GM12873 (cell line): ENCODE measurements at regions not wholly inside any gene's neighbourhood (a gene's known extent, or its start where the extent isn't known, plus 50 kb on each side); places are given as distances from the start of the nearest gene placed in this dataset.

Source experiments
- TF ChIP-seq, protein P1 (sequence below): IDR thresholded peaks from 2 replicates; pipeline ENCODE4 v1.5.1; 2012; ENCODE audit warnings: low read depth, mild to moderate bottlenecking, moderate library complexity, low read length, control low read depth; ENCODE audit not compliant: insufficient read depth; ENCODE audit errors: missing control alignments

DNA sequence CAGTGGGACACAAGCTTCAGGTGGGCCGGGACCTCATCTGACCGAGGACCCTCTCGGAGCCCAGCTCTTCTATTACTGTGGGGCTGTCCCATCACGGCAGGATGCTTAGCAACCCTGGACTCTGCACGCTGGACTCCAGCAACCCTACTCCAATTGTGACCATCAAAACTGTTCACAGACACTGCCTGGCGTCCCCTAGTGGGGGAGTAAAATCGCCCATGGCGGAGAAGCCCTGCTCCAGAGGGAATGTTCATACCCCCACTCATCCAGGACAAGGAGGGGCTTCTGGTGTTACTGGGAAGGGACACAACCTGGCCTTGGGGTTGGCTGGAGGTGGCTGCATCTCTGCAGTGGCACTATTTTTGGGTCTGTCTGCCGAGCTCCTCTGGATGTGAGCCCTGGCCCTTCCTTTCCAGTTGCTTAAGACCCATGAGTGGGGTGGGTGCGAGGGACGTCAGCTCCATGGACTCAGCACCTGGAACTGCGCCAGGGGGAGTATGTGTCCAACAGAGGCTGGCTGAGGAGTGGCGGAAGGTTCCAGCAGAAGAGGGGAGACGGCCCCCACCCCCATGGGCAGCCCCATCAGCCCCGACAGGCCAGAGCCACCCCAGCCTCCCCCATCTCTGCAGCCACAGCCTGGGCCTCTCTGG is 103.8 kb downstream of the RFLNA start:
- TF ChIP-seq, protein P1, sequence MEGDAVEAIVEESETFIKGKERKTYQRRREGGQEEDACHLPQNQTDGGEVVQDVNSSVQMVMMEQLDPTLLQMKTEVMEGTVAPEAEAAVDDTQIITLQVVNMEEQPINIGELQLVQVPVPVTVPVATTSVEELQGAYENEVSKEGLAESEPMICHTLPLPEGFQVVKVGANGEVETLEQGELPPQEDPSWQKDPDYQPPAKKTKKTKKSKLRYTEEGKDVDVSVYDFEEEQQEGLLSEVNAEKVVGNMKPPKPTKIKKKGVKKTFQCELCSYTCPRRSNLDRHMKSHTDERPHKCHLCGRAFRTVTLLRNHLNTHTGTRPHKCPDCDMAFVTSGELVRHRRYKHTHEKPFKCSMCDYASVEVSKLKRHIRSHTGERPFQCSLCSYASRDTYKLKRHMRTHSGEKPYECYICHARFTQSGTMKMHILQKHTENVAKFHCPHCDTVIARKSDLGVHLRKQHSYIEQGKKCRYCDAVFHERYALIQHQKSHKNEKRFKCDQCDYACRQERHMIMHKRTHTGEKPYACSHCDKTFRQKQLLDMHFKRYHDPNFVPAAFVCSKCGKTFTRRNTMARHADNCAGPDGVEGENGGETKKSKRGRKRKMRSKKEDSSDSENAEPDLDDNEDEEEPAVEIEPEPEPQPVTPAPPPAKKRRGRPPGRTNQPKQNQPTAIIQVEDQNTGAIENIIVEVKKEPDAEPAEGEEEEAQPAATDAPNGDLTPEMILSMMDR: peak; percentile 6

GRCh38 chr12:124397807-124398577 is 103.1 kb downstream of the RFLNA start:
- TF ChIP-seq, protein P1: no peak

GRCh38 chr12:124397399-124397679 is 102.4 kb downstream of the RFLNA start:
- TF ChIP-seq, protein P1: no peak

DNA sequence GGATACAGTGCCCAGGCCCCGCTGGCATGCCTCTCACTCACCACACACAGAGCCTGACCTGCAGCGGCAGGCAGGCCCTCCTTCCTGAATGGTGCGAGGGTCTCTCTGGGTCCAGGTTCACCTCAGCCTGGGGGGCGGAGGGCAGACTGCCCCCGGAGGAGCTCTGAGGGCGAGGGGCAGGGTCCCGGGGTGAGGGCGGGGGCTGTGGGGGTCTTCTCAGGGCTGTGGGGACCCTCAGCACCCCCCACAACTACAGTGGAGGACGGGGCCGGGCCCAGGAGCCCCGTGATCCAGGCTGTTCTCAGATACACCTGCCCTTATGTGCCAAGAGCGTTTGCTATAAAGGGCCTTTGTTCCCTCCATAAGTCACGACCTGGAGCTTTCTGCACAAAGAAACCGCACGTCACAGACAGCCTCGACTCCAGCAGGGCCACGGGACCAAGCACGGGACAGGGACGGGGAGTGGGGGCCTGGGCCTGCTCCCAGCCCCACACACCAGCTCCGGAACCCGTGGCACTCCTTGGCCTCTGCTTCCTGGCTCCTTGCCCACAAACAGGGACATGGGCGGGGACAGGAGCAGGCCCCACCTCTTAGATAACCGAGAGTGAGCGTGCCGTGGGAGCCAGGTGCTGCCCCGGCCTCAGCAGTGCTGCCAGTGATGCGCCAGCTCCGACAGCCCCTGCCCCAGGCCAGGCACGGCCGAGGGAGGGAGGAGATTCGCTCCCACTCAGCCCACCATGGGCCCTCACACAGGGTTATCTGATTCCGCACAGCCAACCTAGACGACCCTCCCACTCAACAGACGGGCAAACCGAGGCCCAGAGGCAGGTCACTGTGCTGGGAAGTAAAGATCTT is 101.9 kb downstream of the RFLNA start:
- TF ChIP-seq, protein P1: no peak

- TF ChIP-seq, protein P1: no peak
These were observed 101.1 kb downstream of the RFLNA start for GRCh38 chr12:124395986-124396385.

- TF ChIP-seq, protein P1: no peak
These were observed 100.4 kb downstream of the RFLNA start for GRCh38 chr12:124395284-124395752.
